Femur (tissue), 1 donor: ENCODE measurements at regions not wholly inside any gene's neighbourhood (a gene's known extent, or its start where the extent isn't known, plus 50 kb on each side); places are given as distances from the start of the nearest gene placed in this dataset.
"Not testable (repeated sequence)": the region's sequence is repeated elsewhere in the genome, so short reads cannot be mapped to it uniquely, and the experiment has no call there.

Experiments
- DNase-seq: peaks from one replicate; pipeline ENCODE4 v3.0.0-alpha.2; 2017

DNA sequence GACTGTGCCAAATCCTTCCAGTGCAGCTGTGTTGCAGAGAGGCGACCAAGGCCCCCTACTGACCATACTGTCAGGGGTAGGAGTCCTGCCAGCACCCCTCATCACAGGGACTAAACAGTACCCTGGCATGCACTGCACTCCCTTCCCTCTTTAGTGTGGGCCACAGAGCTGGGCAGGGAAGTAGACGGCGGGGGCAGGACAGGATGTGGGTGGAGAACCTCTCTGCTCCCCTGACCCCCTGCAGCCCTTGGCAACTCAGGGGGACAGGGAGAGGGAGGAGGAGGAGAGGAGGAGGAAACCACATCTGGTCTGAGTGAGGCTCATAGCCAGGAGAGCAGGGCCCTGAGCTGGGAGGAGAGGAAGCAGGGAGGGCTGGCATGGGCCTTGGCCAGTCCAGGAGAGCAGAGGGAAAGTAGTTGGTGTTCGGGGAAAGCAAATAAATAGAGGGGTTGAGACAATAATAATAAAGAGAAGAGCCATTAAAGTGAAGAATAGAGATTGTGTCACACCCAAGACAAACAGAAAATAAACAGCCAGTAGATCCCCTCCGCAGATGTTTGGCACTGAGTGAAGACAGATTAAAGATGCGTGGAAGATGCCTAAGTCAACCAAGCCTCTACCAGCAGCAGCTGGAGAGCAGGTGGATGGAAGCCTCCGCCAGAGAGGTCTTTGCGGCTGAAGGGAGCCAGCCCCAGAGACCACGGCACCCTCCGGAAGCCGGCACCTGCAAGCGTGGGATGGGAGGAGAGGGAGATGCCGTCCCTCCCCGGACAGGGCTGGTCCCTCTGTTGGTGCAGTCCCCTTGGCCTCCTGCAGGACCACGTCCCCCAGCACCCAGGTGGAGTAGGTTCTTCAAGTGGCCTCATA is 61.5 kb downstream of the RPUSD4 start:
- peak; percentile 47 for DNase-seq

DNA sequence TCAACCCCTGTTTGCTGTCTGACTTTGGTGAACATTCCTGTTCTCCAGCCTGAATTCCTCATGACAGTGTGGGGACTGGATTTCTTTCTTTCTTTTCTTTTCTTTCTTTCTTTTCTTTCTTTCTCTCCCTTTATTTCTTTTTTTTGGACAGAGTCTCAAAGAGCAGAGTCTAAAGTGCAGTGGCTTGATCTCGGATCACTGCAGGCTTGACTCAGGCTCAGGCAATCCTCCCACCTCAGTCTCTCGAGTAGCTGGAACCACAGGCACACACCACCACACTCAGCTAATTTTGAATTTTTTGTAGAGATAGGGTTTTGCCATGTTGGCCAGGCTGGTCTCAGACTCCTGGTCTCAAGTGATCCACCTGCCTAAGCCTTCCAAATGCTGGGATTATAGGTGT is 63.1 kb downstream of the RPUSD4 start:
- no peak for DNase-seq

DNA sequence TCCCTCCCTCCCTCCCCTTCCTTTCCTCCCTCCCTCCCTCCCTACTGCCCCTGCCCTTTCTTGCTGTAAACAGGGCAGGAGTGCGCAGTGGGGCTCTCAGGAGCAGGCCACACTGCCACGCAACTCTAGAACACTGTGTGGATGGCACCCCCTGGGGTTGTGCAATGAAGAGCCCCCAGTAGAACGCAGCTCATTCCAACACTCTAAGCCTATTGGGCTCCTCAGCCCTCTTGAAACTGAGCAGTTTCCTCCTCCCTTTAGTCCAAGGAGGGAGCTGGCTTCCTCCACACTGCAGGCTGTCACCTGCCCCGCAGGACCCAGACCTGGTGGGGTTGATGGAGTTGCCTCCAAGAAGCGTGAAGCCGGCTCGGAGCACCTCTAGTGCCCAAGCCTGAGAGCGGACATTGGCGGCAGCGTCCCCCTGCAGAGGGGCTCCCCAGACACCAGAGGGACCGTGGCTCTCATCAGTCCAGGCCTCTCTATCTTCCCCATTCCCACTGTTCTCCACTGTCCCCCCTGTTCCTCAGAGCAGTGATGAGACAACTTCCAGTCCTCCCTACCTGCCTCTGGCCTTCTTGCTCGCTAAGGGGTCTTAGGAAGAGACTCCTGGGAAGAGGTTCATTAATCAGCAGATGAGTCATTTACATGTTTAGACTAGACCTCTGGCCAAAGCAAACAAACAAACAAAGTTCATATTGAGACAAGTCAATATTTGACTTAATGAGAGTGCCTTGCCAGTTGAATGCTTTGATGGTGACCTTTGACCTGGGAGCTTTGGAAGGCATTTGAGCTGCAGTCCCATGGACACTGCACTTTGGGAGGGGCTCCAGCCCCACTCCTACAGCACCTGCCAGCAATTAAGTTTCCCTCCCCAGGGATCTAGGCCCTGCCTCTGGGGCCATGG is 64.0 kb downstream of the RPUSD4 start:
- DNase-seq = no peak

DNA sequence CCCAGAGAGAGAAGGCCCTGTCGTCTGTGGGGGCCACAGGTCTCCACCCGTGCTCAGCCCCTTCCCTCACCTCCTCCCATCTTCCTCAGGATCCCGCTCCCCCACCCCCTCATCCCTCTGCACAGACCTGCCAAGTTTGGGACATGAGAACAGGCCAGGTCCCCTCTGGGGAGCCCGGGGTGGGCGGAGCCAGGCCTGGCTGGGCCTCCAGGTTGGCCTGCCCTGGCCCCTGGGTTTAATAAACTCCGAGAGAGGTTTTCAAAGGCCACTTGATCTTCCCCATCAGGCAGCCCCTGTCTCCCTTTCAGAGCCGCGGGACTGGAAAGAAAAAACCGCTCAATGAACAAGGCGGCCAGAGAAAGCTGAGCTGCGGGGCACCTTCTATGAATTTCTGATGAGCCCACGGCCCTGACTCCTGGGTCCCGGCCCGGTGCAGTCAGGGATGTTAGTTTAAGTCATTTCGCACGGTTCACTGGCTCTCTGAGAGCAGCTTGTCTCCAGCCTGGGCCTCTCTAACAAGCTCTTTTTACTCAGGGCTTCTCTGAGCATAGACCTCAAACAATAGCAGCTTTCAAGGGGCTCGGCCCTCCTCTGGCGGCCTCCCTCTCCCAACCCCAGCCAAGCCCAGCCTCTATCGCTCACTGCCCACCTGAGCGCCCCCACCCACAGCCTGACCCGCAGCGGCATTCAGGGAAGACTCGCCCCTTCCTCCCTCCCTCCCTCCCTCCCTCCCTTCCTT is 64.8 kb downstream of the RPUSD4 start:
- DNase-seq = peak; percentile 50

DNA sequence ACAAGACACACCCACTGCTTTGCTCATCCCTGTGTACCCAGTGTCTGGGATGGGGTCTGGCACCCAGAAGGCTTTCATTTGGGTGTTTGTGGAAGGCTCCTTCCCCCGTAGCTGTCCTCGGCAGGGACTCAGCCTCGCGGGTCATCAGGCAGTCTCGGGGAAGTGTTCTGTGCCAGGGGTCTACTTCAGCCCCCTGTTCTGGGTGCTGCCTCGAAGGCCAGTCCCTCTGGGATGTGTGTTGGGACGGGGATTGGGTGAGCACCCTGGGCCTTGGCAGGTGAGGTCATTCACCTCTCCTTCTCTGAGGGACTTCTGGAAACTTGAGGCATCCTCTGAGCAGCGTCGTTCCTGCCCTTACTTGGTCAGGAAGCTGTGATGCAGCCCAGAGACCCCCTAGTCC is 65.5 kb downstream of the RPUSD4 start:
- no peak for DNase-seq

DNA sequence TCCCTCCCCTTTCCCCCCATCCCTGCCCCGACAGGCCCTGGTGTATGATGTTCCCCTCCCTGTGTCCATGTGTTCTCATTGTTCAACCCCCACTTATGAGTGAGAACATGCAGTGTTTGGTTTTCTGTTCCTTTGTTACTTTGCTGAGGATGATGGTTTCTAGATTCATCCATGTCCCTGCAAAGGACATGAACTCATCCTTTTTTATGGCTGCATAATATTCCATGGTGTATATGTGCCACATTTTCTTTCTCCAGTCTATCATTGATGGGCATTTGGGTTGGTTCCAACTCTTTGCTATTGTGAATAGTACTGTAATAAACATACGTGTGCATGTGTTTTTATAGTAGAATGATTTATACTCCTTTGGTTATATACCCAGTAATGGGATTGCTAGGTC is 68.0 kb downstream of the RPUSD4 start:
- not testable (repeated sequence) for DNase-seq

DNA sequence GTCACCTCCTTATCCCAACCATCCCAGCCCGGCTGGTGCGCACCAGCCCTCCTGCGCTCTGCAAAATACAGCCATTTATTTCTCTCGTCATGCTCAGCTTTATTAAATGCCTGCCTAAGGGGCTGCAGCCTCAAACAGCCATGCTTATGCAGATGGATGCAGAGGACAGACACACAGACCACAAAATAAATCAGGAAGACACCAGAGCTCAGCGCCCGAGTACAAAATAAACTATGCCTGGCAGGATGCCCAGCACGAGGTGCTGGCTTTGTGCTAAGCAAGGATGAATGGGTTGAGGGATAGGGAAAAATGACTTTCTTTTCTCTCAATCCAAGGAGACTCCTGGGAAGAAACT is 70.5 kb downstream of the RPUSD4 start:
- DNase-seq = peak; percentile 74

DNA sequence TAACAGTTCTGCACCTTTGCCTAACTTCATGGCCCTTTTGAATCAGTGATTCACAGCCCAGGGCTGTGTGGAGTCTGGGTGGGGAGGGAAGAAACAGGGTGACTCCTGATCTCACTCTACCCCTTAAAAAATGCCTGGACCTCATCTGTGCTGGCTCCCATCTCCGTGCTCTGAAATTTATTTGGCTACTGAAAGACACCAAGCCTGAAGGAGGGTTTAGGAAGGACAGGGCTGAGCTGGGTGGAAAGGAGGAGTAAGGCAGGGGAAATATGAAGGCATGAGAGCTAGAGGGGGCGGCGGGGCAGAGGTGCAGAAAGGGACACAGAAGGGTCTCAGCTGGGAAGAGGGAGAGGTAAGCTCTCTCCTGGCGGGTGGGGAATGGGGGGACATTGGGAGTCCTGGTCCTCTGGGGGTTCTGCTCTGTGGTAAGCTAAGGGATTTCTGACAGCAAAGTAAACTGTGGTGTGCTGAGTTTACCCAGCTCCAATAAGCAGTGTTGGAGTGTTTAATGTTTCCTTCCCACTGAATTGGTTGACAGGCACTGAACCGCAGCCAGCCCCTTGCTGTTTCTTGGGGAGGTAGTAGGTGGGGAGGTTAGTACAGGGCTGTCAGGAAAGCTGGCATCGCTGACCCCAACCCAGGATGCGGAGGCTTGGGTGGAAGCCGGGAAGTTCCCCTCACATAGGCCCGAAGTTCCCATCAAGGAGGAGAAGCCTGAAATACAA is 71.1 kb downstream of the RPUSD4 start:
- no peak for DNase-seq

DNA sequence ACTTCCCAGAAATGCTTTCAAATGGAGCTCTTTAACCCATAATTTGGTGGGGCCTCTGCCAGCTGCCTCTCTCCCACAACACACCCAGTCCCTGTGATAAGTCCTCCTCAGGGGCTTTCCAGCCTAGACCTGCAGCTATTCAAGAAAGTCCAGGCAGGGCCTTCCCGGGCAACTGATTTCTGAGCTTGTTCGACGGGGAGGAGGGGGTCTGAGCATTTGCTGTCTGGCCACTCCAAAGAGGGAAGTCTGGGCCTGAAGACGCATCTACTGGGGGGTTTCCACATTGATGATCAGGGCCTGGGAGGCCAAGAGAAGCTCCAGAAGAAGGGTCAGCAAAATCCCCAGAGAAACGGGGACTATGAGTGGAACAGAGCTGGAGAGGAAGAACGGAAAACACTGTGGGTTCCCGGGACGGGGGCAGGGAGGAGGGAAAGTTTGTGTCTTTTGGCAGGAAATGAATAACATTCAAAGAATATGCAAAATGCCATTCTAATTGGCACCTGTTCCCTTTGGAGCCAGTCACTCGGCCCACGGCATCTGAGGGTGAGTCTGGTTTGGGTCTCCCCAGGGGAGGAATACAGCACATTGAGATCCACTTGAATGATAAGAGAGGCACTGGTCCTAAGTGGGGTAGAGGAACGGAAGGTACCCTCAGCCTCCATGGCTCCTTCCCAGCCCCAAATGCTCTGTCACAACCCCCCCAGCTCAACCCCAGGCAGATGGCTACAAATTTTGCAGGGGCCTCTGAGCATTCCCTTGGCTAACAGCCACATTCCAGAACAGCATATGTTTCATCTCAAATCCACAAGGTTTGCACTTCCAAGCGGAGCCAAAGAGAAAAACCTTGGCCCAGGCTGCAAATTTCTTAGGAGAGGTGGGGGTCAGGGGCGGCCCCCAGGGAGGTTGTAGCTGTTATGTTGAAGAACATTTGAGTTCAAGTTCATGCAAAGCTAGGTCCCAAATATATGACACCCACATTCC is 72.0 kb downstream of the RPUSD4 start:
- peak; percentile 79 for DNase-seq

DNA sequence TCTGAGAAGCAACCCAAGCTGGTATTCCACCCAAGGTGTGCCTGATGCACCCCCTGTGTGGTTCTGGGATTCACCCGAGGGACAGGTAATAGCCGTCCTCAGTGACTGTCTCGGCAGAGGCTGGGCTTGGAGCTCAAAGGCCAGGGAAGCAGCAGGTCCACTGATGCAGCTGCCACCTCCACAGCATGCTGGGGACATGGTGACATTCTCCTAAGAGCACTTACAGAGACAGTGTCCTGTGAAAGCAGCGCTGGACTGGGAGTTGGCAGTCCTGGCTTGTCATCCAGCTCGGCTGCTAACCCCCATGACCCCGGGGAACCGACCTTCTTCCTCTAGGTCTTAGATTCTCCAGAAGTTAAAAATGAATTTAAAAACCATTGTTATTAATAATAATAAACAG is 72.8 kb downstream of the RPUSD4 start:
- DNase-seq = no peak

DNA sequence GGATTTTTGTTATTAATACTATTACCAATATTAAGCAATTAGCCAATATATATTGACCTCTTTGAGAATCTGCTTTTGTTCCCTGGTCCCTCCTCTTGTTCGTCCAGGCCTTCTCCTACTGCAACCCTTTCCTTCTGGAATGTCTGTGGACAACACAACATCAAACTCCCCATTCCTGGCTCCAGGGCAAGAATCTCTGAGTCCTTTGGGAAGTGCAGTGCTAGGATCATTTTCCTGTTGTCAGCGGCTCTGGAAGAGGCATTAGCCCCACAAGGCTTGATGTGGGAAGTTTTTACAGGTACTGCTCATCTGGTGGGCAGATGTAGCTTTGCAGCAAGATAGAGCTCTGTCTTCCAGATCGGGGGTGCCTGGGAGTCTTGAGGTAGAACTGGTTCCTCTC is 74.3 kb downstream of the RPUSD4 start:
- DNase-seq = no peak

DNA sequence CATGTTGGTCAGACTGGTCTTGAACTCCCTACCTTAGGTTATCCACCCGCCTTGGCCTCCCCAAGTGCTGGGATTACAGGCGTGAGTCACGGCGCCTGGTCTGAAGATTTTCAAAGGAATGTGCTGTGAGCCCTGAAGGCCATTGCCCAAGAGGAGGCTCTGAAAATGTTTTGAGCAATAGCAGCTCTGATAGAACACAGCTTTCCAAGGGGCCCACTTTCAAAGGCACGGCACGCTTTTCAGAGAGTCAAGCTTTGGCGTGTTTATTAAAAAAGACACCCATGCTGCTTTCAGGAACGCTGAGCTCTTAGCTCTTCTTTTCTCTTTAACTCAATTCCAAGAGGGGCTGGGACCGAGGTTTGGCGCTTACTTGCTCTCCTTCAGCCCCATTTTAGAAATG is 73.8 kb upstream of the CDON start:
- DNase-seq = peak; percentile 45

DNA sequence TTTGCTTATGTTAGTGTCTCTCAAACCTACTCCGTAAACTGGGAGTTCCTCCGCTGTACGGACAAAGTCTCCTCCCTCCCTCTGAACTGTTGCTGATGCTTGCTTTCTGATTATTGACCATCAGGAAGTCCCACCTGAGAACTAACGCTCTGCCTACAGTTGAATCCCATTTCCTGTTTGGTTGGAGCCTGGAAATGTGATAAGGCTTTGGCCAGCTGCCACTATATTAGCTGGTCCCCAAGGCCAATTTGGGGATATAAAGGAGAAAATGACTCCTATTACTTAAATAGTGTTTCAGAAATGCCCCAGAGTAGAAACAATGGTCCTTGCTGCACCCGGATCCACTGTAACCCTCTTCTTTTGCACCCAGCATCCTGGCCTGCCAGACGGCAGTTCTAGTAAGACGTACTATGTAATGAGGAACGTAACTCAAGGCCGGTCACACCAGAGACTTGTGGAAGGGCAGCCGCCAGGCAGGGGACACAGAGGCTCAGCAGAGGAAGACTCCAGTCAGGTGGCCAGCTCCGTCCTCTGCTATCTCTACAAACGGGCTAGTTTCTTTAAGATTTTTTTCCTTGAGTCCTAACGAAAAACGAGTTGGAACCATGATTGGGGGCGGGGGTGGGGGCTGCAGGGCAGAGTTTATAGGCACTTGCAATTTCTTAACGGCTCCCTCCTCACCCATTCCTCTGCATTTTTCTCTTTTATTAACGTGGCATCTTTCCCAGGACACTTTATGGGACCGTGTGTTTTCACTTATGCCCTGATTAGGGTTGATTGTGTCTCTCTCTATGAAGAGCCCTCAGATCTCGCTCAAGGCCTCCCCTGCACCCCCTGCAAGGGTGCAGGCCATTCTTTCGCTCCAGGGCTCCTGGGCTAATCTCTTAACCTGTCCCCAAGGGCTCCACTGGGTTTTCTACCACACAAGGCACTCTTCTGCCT is 72.8 kb upstream of the CDON start:
- DNase-seq = no peak

DNA sequence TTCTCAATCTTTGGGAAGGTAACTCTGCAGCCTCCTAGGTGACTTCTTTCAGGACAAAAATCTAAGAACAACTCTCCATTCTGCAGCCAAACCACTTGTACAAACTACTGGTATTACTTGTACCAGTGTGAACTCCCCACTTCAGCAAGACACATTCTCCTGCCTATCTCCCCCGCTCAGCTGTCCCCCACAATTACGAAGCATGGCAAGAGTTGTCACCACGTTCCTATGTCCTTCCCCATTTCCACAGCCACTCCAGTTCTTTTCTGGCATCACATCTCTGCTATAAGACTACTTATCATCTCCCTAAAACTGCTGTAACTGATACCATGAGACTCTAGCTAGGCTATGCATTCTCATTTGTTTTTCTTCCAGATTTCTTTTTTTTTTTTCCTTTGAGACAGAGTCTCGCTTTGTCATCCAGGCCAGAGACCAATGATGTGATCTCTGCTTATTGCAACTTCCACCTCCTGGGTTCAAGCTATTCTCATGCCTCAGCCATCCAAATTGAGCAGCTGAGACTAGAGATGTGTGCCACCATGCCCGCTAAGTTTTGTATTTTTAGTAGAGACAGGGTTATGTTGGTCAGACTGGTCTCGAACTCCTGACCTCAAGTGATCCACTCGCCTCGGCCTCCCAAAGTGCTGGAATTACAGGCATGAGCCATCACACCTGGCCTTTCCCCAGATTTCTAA is 71.9 kb upstream of the CDON start:
- no peak for DNase-seq

DNA sequence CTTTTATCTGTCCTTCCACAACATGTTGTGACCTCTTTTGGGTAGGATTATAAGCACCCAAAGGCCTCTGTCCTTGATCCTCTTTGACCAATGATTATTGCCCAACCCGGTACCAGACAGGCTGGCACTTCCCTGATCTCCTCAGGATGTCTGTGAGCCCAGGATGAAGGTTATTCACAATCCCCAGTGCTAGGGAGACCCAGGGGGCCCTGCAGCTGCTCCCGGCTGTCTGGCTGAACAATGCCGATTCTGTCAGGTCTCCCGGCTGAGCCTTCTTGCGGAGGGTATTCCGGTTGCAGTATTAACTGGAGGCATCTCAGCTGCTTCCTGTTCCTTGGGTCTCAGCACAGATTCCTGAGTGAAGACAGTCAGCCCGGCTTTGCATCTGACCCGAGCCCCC is 71.2 kb upstream of the CDON start:
- peak; percentile 53 for DNase-seq

DNA sequence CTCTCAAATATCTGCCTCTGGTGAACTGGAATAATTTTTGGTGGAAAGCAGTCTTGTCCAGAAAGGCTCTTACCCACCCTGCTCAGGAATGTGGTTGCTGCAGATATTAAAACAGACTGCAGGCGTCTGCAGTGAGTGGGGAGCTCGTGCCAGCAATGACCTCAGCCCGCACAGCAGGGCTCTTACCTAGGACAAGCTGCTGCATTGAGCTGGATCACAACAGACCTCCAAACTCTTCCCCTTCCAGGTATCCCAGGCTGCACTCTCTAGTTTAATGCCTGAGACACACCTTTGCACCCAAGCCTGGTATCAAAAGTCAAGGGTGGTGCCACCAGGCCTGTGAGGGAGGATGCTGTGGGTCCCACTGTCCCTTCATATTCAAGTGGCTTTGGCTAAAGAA is 69.7 kb upstream of the CDON start:
- peak; percentile 88 for DNase-seq

DNA sequence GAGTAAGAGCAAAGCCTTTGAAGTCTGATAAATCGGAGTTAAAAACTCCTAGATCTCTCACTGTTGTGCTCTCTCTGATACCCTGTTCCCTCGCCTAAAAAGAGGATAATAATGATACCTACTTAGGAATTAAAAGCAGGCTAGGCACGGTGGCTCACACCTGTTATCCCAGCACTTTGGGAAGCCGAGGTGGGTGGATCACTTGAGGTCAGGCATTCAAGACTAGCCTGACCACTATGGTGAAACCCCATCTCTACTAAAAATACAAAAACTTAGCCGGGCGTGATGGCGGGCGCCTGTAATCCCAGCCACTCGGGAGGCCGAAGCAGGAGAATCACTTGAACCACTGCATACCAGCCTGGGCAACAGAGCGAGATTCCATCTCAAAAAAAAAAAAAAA is 68.1 kb upstream of the CDON start:
- DNase-seq = not testable (repeated sequence)

DNA sequence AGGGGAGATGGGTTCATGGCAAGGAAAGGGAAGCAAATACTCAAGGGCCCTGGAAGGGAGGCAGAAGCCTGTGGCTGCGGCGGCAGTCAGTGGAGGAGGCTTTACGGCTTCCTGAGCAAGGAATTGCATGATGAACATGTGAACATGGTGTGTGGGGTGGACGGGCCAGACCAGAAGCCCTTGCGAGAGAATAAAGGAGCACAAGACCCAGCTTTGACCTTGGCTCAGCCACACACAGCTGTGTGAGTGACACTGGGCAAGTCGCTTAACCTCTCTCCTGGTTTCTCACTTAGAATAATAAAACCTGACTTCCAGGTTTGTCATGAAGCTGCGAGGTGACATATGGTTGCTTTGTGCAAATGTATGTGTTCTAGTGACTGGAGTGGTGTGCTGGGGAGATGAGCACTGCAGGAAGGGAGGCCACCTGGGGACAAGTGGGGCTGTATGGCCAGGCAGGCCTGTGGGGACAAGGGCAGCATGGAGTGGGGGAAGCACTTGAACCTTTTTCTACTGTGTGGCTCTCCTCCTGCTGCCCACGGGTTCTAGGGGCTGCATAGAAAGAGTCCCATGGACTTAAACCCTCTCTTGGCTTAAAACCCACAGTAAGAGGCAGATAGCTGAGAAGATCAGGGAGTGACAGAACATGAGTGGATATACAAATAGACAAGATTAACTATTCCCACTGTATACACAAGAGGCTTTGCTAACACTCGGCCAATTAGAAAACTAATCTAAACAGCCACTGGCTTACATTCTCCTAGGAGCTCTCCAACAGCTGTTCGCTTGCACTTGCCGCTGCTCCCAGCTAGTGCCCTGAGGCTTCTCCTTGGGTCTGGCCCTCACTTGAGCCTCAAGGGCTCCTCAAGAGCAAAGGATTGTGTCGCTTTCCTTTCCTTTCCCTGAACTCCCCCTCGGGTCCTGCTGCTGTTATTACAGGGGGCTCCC is 67.3 kb upstream of the CDON start:
- no peak for DNase-seq
